DND-41 (cell line): ENCODE measurements at regions not wholly inside any gene's neighbourhood (a gene's known extent, or its start where the extent isn't known, plus 50 kb on each side); places are given as distances from the start of the nearest gene placed in this dataset.

Source experiments
- EZH2 ChIP-seq: IDR thresholded peaks from 3 replicates; pipeline ENCODE4 v1.6.1; 2012; ENCODE audit warnings: borderline replicate concordance, low read depth, mild to moderate bottlenecking, moderate library complexity, low read length, inconsistent platforms; ENCODE audit not compliant: severe bottlenecking
- TF ChIP-seq, protein P1 (sequence below): IDR thresholded peaks from 2 replicates; pipeline ENCODE4 v1.5.1; 2012; ENCODE audit warnings: borderline replicate concordance, low read length, moderate library complexity, mild to moderate bottlenecking; ENCODE audit not compliant: poor library complexity, severe bottlenecking; ENCODE audit errors: extremely low read depth

DNA sequence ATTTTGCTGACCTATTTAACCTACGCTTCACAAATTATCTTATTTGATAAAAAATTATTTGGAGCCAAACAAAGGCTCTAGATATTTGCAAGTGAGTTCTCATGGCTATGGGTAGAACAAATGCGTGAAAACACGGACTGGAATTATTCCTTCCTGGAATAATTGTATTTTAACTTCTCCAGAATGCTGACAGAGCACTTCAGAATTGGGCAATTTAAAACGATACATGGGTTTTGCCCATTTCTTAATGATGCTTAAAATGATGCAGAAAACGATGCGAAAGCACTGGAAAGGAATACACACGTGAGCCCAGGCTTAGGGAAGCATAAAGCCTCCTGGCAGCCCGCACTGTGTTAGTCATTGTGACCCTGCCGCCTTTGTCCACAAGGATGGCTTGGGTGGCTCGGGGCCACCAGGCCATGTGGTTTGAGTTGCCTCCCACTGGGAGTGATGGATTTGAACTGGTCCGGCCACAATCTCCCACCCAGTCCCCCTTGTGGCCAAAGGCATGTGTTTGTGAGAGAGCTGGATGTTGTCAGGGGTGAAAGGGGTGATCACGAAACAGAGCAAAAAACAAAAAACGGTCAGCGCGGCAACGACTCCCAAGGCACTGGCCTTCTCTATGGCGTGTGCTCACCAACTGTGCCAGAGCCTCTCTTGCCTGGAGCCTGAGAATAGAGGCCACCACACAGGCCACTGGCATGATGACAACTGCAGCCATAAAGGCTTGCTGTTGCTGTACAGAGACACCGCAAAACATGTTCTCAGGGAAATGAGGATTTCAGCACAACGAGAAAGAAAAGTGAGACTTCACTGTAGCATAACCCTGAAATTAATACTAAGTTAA lies 234.2 kb upstream of the ADAMTS16 start:
- TF ChIP-seq, protein P1, sequence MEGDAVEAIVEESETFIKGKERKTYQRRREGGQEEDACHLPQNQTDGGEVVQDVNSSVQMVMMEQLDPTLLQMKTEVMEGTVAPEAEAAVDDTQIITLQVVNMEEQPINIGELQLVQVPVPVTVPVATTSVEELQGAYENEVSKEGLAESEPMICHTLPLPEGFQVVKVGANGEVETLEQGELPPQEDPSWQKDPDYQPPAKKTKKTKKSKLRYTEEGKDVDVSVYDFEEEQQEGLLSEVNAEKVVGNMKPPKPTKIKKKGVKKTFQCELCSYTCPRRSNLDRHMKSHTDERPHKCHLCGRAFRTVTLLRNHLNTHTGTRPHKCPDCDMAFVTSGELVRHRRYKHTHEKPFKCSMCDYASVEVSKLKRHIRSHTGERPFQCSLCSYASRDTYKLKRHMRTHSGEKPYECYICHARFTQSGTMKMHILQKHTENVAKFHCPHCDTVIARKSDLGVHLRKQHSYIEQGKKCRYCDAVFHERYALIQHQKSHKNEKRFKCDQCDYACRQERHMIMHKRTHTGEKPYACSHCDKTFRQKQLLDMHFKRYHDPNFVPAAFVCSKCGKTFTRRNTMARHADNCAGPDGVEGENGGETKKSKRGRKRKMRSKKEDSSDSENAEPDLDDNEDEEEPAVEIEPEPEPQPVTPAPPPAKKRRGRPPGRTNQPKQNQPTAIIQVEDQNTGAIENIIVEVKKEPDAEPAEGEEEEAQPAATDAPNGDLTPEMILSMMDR = no peak
- TF ChIP-seq EZH2 = no peak
